ENCODE measurements at regions not wholly inside any gene's neighbourhood (a gene's known extent, or its start where the extent isn't known, plus 50 kb on each side); places are given as distances from the start of the nearest gene placed in this dataset.

- no peaks in the 10 kb centered on the region for H3K9me3 Mint-ChIP-seq (ENCODE audit: low read depth)
- peaks cover 10% of the 10 kb centered on the region for H3K4me1 Mint-ChIP-seq (ENCODE audit: low read depth)
- peaks cover 3% of the 10 kb centered on the region for H3K36me3 Mint-ChIP-seq
- no peak overlapping the region for H3K27ac Mint-ChIP-seq
- no peaks in the 10 kb centered on the region for H3K27me3 Mint-ChIP-seq
- H3K4me3 Mint-ChIP-seq: no peak overlapping the region
These were observed 361.9 kb downstream of the TTLL7 start for GRCh38 chr1:83637009-83637408.

- Mint-ChIP-seq H3K27me3 (no peaks in the 10 kb centered on the region), H3K4me1 (ENCODE audit: low read depth) (peaks cover 6% of the 10 kb centered on the region), H3K9me3 (ENCODE audit: low read depth) (peaks cover 5% of the 10 kb centered on the region), H3K27ac (no peak overlapping the region), H3K4me3 (no peak overlapping the region), H3K36me3 (no peaks in the 10 kb centered on the region)
These were observed 366.0 kb downstream of the TTLL7 start for GRCh38 chr1:83632906-83633305.

- Mint-ChIP-seq H3K9me3 (ENCODE audit: low read depth) (peaks cover 5% of the 10 kb centered on the region), H3K27ac (no peak overlapping the region), H3K4me1 (ENCODE audit: low read depth) (peaks cover 6% of the 10 kb centered on the region), H3K36me3 (no peaks in the 10 kb centered on the region), H3K27me3 (no peaks in the 10 kb centered on the region), H3K4me3 (no peak overlapping the region)
These were observed 367.1 kb downstream of the TTLL7 start for GRCh38 chr1:83631851-83632250.

GRCh38 chr1:83627045-83627444 lies 371.9 kb downstream of the TTLL7 start:
- Mint-ChIP-seq H3K36me3 (no peaks in the 10 kb centered on the region), H3K4me1 (ENCODE audit: low read depth) (no peaks in the 10 kb centered on the region), H3K4me3 (no peak overlapping the region), H3K27me3 (no peaks in the 10 kb centered on the region), H3K27ac (no peak overlapping the region), H3K9me3 (ENCODE audit: low read depth) (peaks cover 5% of the 10 kb centered on the region)

- H3K36me3 Mint-ChIP-seq: no peaks in the 10 kb centered on the region
- no peaks in the 10 kb centered on the region for H3K4me1 Mint-ChIP-seq (ENCODE audit: low read depth)
- no peak overlapping the region for H3K4me3 Mint-ChIP-seq
- H3K9me3 Mint-ChIP-seq (ENCODE audit: low read depth): peaks cover 5% of the 10 kb centered on the region
- no peak overlapping the region for H3K27ac Mint-ChIP-seq
- no peaks in the 10 kb centered on the region for H3K27me3 Mint-ChIP-seq
These were observed 372.3 kb downstream of the TTLL7 start for GRCh38 chr1:83626603-83627002.

GRCh38 chr1:83625646-83626045 lies 373.3 kb downstream of the TTLL7 start:
- Mint-ChIP-seq H3K4me1 (ENCODE audit: low read depth) (no peaks in the 10 kb centered on the region), H3K9me3 (ENCODE audit: low read depth) (peaks cover 5% of the 10 kb centered on the region), H3K36me3 (no peaks in the 10 kb centered on the region), H3K27me3 (no peaks in the 10 kb centered on the region), H3K4me3 (no peak overlapping the region), H3K27ac (no peak overlapping the region)

GRCh38 chr1:83620016-83620415 lies 378.9 kb downstream of the TTLL7 start:
- H3K27ac Mint-ChIP-seq: no peak overlapping the region
- no peak overlapping the region for H3K4me3 Mint-ChIP-seq
- H3K36me3 Mint-ChIP-seq: no peaks in the 10 kb centered on the region
- H3K4me1 Mint-ChIP-seq (ENCODE audit: low read depth): peaks cover 4% of the 10 kb centered on the region
- H3K27me3 Mint-ChIP-seq: no peaks in the 10 kb centered on the region
- H3K9me3 Mint-ChIP-seq (ENCODE audit: low read depth): no peaks in the 10 kb centered on the region

- H3K9me3 Mint-ChIP-seq (ENCODE audit: low read depth): no peaks in the 10 kb centered on the region
- no peak overlapping the region for H3K4me3 Mint-ChIP-seq
- H3K4me1 Mint-ChIP-seq (ENCODE audit: low read depth): peaks cover 4% of the 10 kb centered on the region
- no peaks in the 10 kb centered on the region for H3K27me3 Mint-ChIP-seq
- H3K27ac Mint-ChIP-seq: no peak overlapping the region
- H3K36me3 Mint-ChIP-seq: no peaks in the 10 kb centered on the region
These were observed 379.6 kb downstream of the TTLL7 start for GRCh38 chr1:83619170-83619896.

- Mint-ChIP-seq H3K27me3 (no peaks in the 10 kb centered on the region), H3K9me3 (ENCODE audit: low read depth) (no peaks in the 10 kb centered on the region), H3K36me3 (no peaks in the 10 kb centered on the region), H3K4me3 (no peak overlapping the region), H3K4me1 (ENCODE audit: low read depth) (peaks cover 4% of the 10 kb centered on the region), H3K27ac (no peak overlapping the region)
These were observed 381.0 kb downstream of the TTLL7 start for GRCh38 chr1:83617883-83618282.

- Mint-ChIP-seq H3K9me3 (ENCODE audit: low read depth) (no peaks in the 10 kb centered on the region), H3K27ac (no peak overlapping the region), H3K36me3 (no peaks in the 10 kb centered on the region), H3K27me3 (no peaks in the 10 kb centered on the region), H3K4me3 (no peak overlapping the region), H3K4me1 (ENCODE audit: low read depth) (peaks cover 4% of the 10 kb centered on the region)
These were observed 383.6 kb downstream of the TTLL7 start for GRCh38 chr1:83615370-83615769.

GRCh38 chr1:83606416-83606955 lies 392.4 kb downstream of the TTLL7 start:
- Mint-ChIP-seq H3K4me3 (no peak overlapping the region), H3K36me3 (no peaks in the 10 kb centered on the region), H3K9me3 (ENCODE audit: low read depth) (peaks cover under 1% of the 10 kb centered on the region), H3K27me3 (no peaks in the 10 kb centered on the region), H3K27ac (no peak overlapping the region), H3K4me1 (ENCODE audit: low read depth) (peaks cover under 1% of the 10 kb centered on the region)

- Mint-ChIP-seq H3K27me3 (no peaks in the 10 kb centered on the region), H3K9me3 (ENCODE audit: low read depth) (peaks cover 18% of the 10 kb centered on the region), H3K36me3 (peaks cover 18% of the 10 kb centered on the region), H3K4me3 (no peak overlapping the region), H3K4me1 (ENCODE audit: low read depth) (peaks cover 18% of the 10 kb centered on the region), H3K27ac (no peak overlapping the region)
These were observed 402.6 kb downstream of the TTLL7 start for GRCh38 chr1:83596331-83596730.

GRCh38 chr1:83593073-83593472 lies 405.9 kb downstream of the TTLL7 start:
- Mint-ChIP-seq H3K4me3 (no peak overlapping the region), H3K9me3 (ENCODE audit: low read depth) (peaks cover 4% of the 10 kb centered on the region), H3K36me3 (peaks cover 8% of the 10 kb centered on the region), H3K4me1 (ENCODE audit: low read depth) (peaks cover 14% of the 10 kb centered on the region), H3K27ac (no peak overlapping the region), H3K27me3 (no peaks in the 10 kb centered on the region)

GRCh38 chr1:83588140-83588539 lies 410.8 kb downstream of the TTLL7 start:
- Mint-ChIP-seq H3K36me3 (peaks cover 6% of the 10 kb centered on the region), H3K4me3 (no peak overlapping the region), H3K9me3 (ENCODE audit: low read depth) (peaks cover 4% of the 10 kb centered on the region), H3K27ac (no peak overlapping the region), H3K4me1 (ENCODE audit: low read depth) (peaks cover 14% of the 10 kb centered on the region), H3K27me3 (no peaks in the 10 kb centered on the region)

- Mint-ChIP-seq H3K4me1 (ENCODE audit: low read depth) (no peaks in the 10 kb centered on the region), H3K4me3 (no peak overlapping the region), H3K27ac (peak overlapping the region; percentile 16)
These were observed 415.4 kb downstream of the TTLL7 start for GRCh38 chr1:83583351-83584014.

More at GRCh38 chr1:83583351-83584014, 415.4 kb downstream of the TTLL7 start:
- Mint-ChIP-seq H3K27me3 (no peaks in the 10 kb centered on the region), H3K9me3 (ENCODE audit: low read depth) (peaks cover 2% of the 10 kb centered on the region), H3K36me3 (peaks cover 2% of the 10 kb centered on the region)
